ENCODE measurements at regions not wholly inside any gene's neighbourhood (a gene's known extent, or its start where the extent isn't known, plus 50 kb on each side); places are given as distances from the start of the nearest gene placed in this dataset.

- no peak for DNase-seq (ENCODE audit: low read depth, low spot score)
- CTCF ChIA-PET = no interaction called here
- in situ Hi-C loops (cut with HindIII; ENCODE audit: low pct_unique_long_range_greater_than_20kb, low sequenced_read_pairs) = no loop called here
- Histone ChIP-seq H3K36me3 (ENCODE audit: control insufficient read depth, insufficient read depth, low read length) (no peaks in the 10 kb centered on the region), H3K9me3 (ENCODE audit: control insufficient read depth, insufficient read depth, low read depth, low read length) (no peaks in the 10 kb centered on the region), H3K4me1 (ENCODE audit: control insufficient read depth, insufficient read depth, low read length) (no peaks in the 10 kb centered on the region), H3K27ac (ENCODE audit: low read length) (no peak overlapping the region), H3K27me3 (ENCODE audit: control insufficient read depth, insufficient read depth, low read length) (no peaks in the 10 kb centered on the region), H3K4me3 (ENCODE audit: low read depth in 2 of 2, low read length in 2 of 2) (no peak overlapping the region)
- no TSS peak for BruUV-seq (replicated peaks)
- TF ChIP-seq CTCF (IDR thresholded peaks at IDR 0.05) (no peak), SIN3A (IDR thresholded peaks at IDR 0.05; ENCODE audit: borderline replicate concordance, insufficient read depth, low read depth, low read length) (no peak), POLR2AphosphoS5 (IDR thresholded peaks at IDR 0.05; ENCODE audit: low read depth, low read length) (no peak), TCF7L2 (IDR thresholded peaks at IDR 0.05; ENCODE audit: low read depth, low read length) (no peak), REST (IDR thresholded peaks at IDR 0.05; ENCODE audit: insufficient read depth in 1 of 2, low read depth in 2 of 2, low read length in 1 of 2) (no peak)
- no peak for ATAC-seq
- intact Hi-C loops (cut with micrococcal nuclease; ENCODE audit: unreplicated experiment) = no loop called here
- POLR2A ChIA-PET = no interaction called here
Observed at GRCh38 chr18:47411159-47411558, 159.7 kb upstream of the SKOR2 start.

- in situ Hi-C loops (cut with HindIII; ENCODE audit: low pct_unique_long_range_greater_than_20kb, low sequenced_read_pairs) = no loop called here
- no peak for DNase-seq (ENCODE audit: low read depth, low spot score)
Observed at GRCh38 chr18:47410139-47410538, 158.7 kb upstream of the SKOR2 start.

More at GRCh38 chr18:47410139-47410538, 158.7 kb upstream of the SKOR2 start:
- Histone ChIP-seq H3K4me1 (ENCODE audit: control insufficient read depth, insufficient read depth, low read length) (no peaks in the 10 kb centered on the region), H3K27me3 (ENCODE audit: control insufficient read depth, insufficient read depth, low read length) (no peaks in the 10 kb centered on the region), H3K4me3 (ENCODE audit: low read depth in 2 of 2, low read length in 2 of 2) (no peak overlapping the region), H3K27ac (ENCODE audit: low read length) (no peak overlapping the region), H3K36me3 (ENCODE audit: control insufficient read depth, insufficient read depth, low read length) (no peaks in the 10 kb centered on the region), H3K9me3 (ENCODE audit: control insufficient read depth, insufficient read depth, low read depth, low read length) (no peaks in the 10 kb centered on the region)
- POLR2A ChIA-PET = no interaction called here
- intact Hi-C loops (cut with micrococcal nuclease; ENCODE audit: unreplicated experiment) = no loop called here
- TF ChIP-seq CTCF (IDR thresholded peaks at IDR 0.05) (no peak), POLR2AphosphoS5 (IDR thresholded peaks at IDR 0.05; ENCODE audit: low read depth, low read length) (no peak), TCF7L2 (IDR thresholded peaks at IDR 0.05; ENCODE audit: low read depth, low read length) (no peak), REST (IDR thresholded peaks at IDR 0.05; ENCODE audit: insufficient read depth in 1 of 2, low read depth in 2 of 2, low read length in 1 of 2) (no peak), SIN3A (IDR thresholded peaks at IDR 0.05; ENCODE audit: borderline replicate concordance, insufficient read depth, low read depth, low read length) (no peak)
- CTCF ChIA-PET = no interaction called here
- no peak for ATAC-seq
- BruUV-seq (replicated peaks) = no TSS peak

Measured in Panc1 (cell line).